ENCODE measurements at regions not wholly inside any gene's neighbourhood (a gene's known extent, or its start where the extent isn't known, plus 50 kb on each side); places are given as distances from the start of the nearest gene placed in this dataset.

DNA sequence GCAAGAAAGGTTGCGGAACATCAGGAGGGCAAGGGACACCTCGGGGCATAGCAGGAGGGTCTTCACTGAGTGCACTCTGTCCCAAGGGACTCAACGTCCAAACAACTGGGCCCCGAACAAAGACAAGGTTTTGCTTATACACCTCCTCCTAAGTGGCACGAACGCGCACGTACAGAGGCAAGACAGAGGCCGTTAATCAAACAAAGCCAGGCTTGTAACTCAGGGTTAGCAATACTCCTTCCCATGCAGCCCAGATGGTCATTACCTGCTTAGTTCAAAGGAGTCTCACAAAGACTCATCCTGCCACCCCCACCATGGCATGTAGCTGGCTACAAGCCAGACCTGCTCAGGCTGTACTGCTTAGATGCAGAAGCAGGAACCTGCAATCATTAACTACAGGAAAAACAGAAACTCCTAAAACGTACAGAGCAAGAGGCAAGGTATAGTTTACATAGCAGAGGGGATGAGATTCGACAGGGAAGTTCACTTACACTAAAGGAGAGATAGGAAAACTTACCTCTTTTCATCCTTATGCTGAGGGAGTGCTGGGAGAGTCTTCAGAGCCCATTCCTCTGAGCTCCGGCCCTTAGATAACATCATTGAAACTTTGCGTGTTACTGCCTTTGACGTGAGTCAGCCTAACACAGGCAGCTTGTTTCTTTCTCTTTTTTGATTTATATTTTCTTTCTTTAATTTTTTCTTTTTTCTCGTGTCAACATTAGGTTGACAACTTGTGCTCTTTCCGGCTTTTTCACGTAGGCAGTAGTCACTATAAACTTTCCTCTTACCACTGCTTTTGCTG, 1319.1 kb downstream of the TMEM121 start (continued):
- no peak for TF ChIP-seq ZNF724P (CRISPR knock-in tag; IDR thresholded peaks at IDR 0.05; ENCODE audit: borderline replicate concordance)
- no peak for TF ChIP-seq ZMAT5 (CRISPR knock-in tag; IDR thresholded peaks at IDR 0.05; ENCODE audit: borderline replicate concordance, low read depth)
- TF ChIP-seq YEATS2 (CRISPR knock-in tag; IDR thresholded peaks at IDR 0.05; ENCODE audit: borderline replicate concordance), result peak; percentile 60; the same call in 1 of the 2 replicates
- TF ChIP-seq ZNF224 (CRISPR knock-in tag; IDR thresholded peaks at IDR 0.05), result no peak
- TF ChIP-seq, protein P1, sequence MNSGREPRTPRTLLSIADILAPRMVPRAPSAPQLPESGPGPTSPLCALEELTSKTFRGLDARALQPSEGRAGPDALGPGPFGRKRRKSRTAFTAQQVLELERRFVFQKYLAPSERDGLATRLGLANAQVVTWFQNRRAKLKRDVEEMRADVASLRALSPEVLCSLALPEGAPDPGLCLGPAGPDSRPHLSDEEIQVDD (CRISPR knock-in tag; IDR thresholded peaks at IDR 0.05; ENCODE audit: borderline replicate concordance), result no peak
- no peak for TF ChIP-seq KAT2B (IDR thresholded peaks at IDR 0.05; ENCODE audit: borderline replicate concordance, low read depth, low read length)
- TF ChIP-seq FOXK2 (IDR thresholded peaks at IDR 0.05), result no peak
- no peak for TF ChIP-seq CEBPZ (IDR thresholded peaks at IDR 0.05; ENCODE audit: low read length)
- TF ChIP-seq ZNF891 (CRISPR knock-in tag; IDR thresholded peaks at IDR 0.05), result no peak
- no peak for TF ChIP-seq JDP2 (CRISPR knock-in tag; IDR thresholded peaks at IDR 0.05; ENCODE audit: borderline replicate concordance)
- TF ChIP-seq ZNF460 (CRISPR knock-in tag; IDR thresholded peaks at IDR 0.05; ENCODE audit: borderline replicate concordance), result no peak
- no peak for TF ChIP-seq ZNF577 (CRISPR knock-in tag; IDR thresholded peaks at IDR 0.05; ENCODE audit: borderline replicate concordance, low read depth)
- no peak for TF ChIP-seq ZNF275 (CRISPR knock-in tag; IDR thresholded peaks at IDR 0.05; ENCODE audit: borderline replicate concordance)
- no peak for TF ChIP-seq ZSCAN29 (CRISPR knock-in tag; conservative IDR thresholded peaks at IDR 0.05)
- TF ChIP-seq PAF1 (CRISPR knock-in tag; IDR thresholded peaks at IDR 0.05), result no peak
- TF ChIP-seq ZNF335 (CRISPR knock-in tag; IDR thresholded peaks at IDR 0.05), result no peak
- TF ChIP-seq RFXANK (CRISPR knock-in tag; IDR thresholded peaks at IDR 0.05), result no peak
- TF ChIP-seq FOXP1 (IDR thresholded peaks at IDR 0.05), result no peak
- peak; percentile 43; the same call in 1 of the 2 replicates for TF ChIP-seq FOXP1 (CRISPR knock-in tag; IDR thresholded peaks at IDR 0.05)
- no peak for TF ChIP-seq ELF4 (CRISPR knock-in tag; IDR thresholded peaks at IDR 0.05; ENCODE audit: borderline replicate concordance)
- no peak for TF ChIP-seq ZNF17 (CRISPR knock-in tag; IDR thresholded peaks at IDR 0.05)
- no peak for TF ChIP-seq ZBTB2 (CRISPR knock-in tag; IDR thresholded peaks at IDR 0.05; ENCODE audit: low read depth)
- 0 out of 2 replicates have a peak, but pooled peaks have one; percentile 53 for TF ChIP-seq THAP11 (CRISPR knock-in tag; IDR thresholded peaks at IDR 0.05)
- TF ChIP-seq NBN (conservative IDR thresholded peaks at IDR 0.05), result no peak
- peak; percentile 50; the same call in 1 of the 2 replicates for TF ChIP-seq ZSCAN9 (CRISPR knock-in tag; IDR thresholded peaks at IDR 0.05; ENCODE audit: borderline replicate concordance)
- no peak; the same call in 1 of the 2 replicates for TF ChIP-seq ZNF605 (CRISPR knock-in tag; IDR thresholded peaks at IDR 0.05)
- peak; percentile 88 for TF ChIP-seq MIXL1 (CRISPR knock-in tag; IDR thresholded peaks at IDR 0.05)

Data from HepG2 (cell line).